Left ventricle myocardium inferior (tissue), 1 donor: ENCODE measurements at regions not wholly inside any gene's neighbourhood (a gene's known extent, or its start where the extent isn't known, plus 50 kb on each side); places are given as distances from the start of the nearest gene placed in this dataset.

ENCODE experiments used
- DNase-seq: peaks from one replicate; pipeline ENCODE4 v3.0.0-alpha.2; 2020
- H3K27ac ChIP-seq: fragments of 200-600 bp; replicated peaks from 2 replicates; pipeline ENCODE4 v1.8.0; 2021
- H3K27me3 ChIP-seq: fragments of 200-600 bp; 2 replicates; pipeline ENCODE4 v1.8.0; 2021; ENCODE audit warnings: low read depth
- H3K36me3 ChIP-seq: fragments of 200-600 bp; 2 replicates; pipeline ENCODE4 v1.8.0; 2021
- H3K4me1 ChIP-seq: fragments of 200-600 bp; 2 replicates; pipeline ENCODE4 v1.8.0; 2021
- H3K4me3 ChIP-seq: fragments of 200-600 bp; 2 replicates; pipeline ENCODE4 v1.8.0; 2021; ENCODE audit warnings: mild to moderate bottlenecking, moderate library complexity
- H3K9me3 ChIP-seq: fragments of 200-600 bp; replicated peaks from 2 replicates; pipeline ENCODE4 v1.8.0; 2021
- intact Hi-C: fragments of 100-400 bp; cut with micrococcal nuclease; formaldehyde crosslinking; loops from one replicate; pipeline ENCODE4 v1.11.0; 2022
- TF ChIP-seq, protein P1 (sequence below): fragments of 200-600 bp; IDR thresholded peaks from 2 replicates; pipeline ENCODE4 v1.8.0; 2021; ENCODE audit warnings: antibody characterized with exemption, mild to moderate bottlenecking, borderline replicate concordance
- donor health status: DM: no; HTN: yes; CAD: no; lungs with severe emphysema.

DNA sequence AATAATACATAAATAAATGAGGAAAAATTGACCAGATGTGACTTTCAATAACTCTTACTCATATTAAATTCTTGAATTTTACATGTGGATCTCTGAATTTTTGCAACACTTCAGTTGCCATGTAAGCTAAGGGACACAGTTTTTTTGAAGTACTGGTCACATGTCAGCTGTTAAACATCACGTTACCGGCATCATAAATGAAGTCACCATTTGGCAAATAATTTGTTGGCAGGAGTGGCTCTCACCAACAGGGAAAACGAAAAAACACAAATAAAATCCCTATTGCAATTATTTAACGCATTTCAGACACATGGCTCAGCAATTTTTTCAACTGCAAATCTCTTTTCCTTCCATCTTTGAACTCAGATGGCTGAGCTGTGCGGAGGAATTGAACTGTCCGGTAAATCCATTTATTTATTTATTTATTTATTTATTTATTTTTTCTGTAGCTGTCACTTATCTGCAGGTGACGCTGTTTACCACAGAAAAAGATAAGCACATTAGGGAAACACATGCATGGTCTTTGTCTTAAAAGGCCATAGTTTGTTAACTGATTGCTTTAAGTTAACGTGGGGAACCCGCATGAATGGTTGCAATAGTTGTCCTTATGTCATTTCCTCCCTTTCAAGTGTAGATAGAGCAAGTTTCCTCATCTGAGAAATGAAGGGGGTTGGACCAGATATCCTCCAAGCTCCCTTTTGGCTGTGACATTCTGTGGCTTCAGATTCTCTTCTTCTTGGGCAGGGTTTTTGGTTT lies 64.7 kb upstream of the JAZF1 start:
- TF ChIP-seq, protein P1, sequence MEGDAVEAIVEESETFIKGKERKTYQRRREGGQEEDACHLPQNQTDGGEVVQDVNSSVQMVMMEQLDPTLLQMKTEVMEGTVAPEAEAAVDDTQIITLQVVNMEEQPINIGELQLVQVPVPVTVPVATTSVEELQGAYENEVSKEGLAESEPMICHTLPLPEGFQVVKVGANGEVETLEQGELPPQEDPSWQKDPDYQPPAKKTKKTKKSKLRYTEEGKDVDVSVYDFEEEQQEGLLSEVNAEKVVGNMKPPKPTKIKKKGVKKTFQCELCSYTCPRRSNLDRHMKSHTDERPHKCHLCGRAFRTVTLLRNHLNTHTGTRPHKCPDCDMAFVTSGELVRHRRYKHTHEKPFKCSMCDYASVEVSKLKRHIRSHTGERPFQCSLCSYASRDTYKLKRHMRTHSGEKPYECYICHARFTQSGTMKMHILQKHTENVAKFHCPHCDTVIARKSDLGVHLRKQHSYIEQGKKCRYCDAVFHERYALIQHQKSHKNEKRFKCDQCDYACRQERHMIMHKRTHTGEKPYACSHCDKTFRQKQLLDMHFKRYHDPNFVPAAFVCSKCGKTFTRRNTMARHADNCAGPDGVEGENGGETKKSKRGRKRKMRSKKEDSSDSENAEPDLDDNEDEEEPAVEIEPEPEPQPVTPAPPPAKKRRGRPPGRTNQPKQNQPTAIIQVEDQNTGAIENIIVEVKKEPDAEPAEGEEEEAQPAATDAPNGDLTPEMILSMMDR = no peak
- no peak for DNase-seq
- no peaks in the 10 kb centered on the region for H3K4me1 ChIP-seq
- intact Hi-C loops = no loop called here
- peaks cover 5% of the 10 kb centered on the region for H3K9me3 ChIP-seq
- H3K27me3 ChIP-seq = no peaks in the 10 kb centered on the region
- no peak overlapping the region for H3K27ac ChIP-seq
- no peak overlapping the region for H3K4me3 ChIP-seq
- H3K36me3 ChIP-seq = no peaks in the 10 kb centered on the region

DNA sequence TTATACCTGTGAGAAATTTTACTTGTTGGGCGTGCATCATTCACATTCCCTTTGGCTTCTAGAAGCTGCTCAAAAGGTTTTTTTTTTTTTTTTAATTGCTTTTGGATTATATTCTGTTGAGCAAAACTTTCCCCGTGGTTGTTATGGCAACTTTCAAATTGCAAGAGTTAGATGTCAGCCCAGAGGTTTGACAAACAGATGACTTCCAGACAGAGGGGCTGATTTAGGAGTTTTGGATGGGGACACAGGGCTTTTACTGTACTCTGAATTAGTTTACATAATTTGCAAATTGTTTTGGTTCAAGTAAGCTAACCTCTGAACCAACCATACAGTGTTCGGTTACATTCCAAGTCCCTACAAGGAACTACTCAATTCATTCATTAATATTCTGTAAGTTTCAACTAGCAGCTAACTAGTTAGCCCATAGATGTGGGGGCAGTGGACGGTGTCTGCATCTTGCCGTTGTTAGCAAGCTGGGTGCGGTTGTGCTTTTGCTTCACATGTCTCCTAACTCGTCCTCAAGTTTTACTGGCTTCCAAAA lies 66.4 kb upstream of the JAZF1 start:
- TF ChIP-seq, protein P1 = no peak
- Histone ChIP-seq H3K36me3 (no peaks in the 10 kb centered on the region), H3K27me3 (no peaks in the 10 kb centered on the region), H3K4me1 (no peaks in the 10 kb centered on the region), H3K4me3 (no peak overlapping the region), H3K9me3 (no peaks in the 10 kb centered on the region), H3K27ac (no peak overlapping the region)
- intact Hi-C loops = no loop called here
- no peak for DNase-seq

DNA sequence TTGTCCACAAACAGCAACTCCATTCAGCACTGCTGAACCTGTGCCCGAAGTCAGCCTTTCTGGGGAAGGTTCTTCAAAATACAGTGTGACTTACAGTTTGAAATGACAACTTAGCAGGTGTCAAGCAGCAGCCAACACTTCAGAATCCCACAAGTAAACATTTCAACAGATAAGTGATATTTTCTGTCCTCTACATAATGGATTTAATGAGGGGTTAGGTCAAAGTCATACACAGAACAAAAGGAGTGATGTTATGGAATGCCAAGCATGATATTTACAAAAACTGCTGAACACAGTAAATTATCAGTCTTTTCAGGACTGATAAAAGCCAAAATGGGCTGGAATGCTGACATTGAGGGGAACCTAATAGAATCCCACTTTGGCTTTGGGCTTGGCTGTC lies 77.6 kb upstream of the JAZF1 start:
- no peaks in the 10 kb centered on the region for H3K36me3 ChIP-seq
- no peak overlapping the region for H3K4me3 ChIP-seq
- no peak overlapping the region for H3K27ac ChIP-seq
- H3K4me1 ChIP-seq = no peaks in the 10 kb centered on the region
- TF ChIP-seq, protein P1 = no peak
- H3K9me3 ChIP-seq = peaks cover 7% of the 10 kb centered on the region
- intact Hi-C loops = no loop called here
- peaks cover 23% of the 10 kb centered on the region for H3K27me3 ChIP-seq
- DNase-seq = no peak

DNA sequence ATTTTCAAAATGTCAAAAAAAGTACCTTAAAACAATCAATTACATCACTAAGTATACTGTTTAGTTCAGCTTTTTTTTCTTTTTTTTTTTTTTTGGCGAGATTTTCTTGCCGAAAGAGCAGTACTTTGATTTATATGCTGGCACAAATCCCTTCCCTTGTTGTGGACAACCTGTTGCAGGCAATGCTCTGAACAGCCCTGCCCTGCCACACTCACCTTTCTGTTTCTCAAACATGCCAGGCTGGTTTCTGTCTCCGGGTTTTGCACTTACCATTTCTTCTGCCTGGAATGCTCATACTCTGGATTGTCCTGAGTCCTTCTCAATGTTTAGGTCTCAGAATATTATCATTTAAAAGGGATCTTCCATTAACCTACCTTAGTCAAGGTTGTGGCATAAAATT lies 80.4 kb upstream of the JAZF1 start:
- Histone ChIP-seq H3K4me3 (no peak overlapping the region), H3K27ac (no peak overlapping the region), H3K36me3 (no peaks in the 10 kb centered on the region), H3K4me1 (no peaks in the 10 kb centered on the region), H3K27me3 (peaks cover 23% of the 10 kb centered on the region), H3K9me3 (peaks cover 5% of the 10 kb centered on the region)
- intact Hi-C loops = no loop called here
- TF ChIP-seq, protein P1 = no peak
- DNase-seq = no peak

DNA sequence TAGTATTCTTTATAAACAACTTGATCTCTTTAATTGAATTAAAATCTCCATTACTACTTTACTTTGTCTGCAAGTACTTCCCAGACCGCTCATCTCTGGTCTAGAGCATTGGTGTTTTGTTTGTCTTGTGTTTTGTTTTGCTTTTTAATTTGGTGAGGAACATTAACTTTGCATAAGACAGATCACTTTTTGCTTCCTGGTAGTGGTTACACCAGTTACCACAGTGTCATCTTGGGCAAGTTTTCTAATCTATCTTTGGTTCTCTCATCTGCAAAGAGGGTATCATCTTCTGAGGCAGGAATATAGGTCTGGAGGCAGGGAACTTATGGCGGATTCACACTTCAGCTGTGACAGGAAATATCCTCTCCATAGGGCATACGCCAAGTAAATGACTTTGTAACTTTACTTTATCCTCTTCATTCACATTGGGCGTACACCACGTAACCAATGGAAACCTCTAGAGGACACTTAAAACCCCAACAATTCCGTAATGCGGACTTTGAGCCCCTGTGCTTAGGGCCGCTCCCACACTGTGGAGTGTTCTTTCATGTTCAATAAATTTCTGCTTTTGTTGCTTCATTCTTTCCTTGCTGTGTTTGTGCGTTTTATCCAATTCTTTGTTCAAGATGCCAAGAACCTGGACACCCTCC lies 83.2 kb upstream of the JAZF1 start:
- Histone ChIP-seq H3K36me3 (no peaks in the 10 kb centered on the region), H3K27me3 (peaks cover 7% of the 10 kb centered on the region), H3K9me3 (no peaks in the 10 kb centered on the region), H3K4me3 (no peak overlapping the region), H3K27ac (no peak overlapping the region), H3K4me1 (no peaks in the 10 kb centered on the region)
- intact Hi-C loops = no loop called here
- no peak for DNase-seq
- TF ChIP-seq, protein P1 = no peak
